ENCODE measurements at regions not wholly inside any gene's neighbourhood (a gene's known extent, or its start where the extent isn't known, plus 50 kb on each side); places are given as distances from the start of the nearest gene placed in this dataset.
"Not testable (repeated sequence)": the region's sequence is repeated elsewhere in the genome, so short reads cannot be mapped to it uniquely, and the experiment has no call there.

DNA sequence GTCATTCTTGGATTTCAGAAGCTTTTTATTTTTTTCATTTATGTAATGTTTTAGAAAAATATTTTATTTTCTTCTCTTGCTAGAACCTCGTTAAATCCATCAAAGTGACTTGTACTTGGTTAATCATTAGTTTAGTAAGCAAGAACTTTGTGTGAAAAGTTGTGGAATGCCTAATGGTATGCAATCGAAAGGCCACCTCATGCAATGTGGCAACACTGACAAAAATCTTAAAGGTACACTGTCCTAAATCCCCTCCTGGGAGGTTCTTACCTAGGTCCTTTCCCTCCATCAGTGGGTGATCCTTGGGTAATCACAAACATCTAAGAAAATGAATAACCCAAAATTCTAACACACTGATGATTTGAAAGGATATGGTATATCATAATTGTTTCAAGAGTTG, 304.2 kb downstream of the DNAH5 start:
- no peak for DNase-seq

DNA sequence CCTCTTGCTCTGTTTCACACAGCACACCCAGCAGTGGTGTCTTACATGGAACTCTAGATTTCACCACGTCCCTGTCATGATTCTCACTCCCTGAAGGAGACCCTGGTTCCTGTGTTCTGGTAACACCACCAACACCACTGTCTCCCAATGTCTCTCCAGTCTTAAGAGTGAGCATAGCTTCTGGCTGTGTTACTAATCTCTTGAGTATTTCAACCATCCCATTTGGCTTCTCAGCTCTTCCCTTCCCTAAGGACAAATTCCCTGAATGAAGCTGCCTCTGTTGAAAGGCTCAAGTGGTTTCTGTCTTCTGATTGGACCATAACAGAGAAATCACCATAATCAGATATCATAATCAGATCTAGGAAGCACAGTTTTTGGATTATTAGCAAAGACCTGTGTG, 311.8 kb downstream of the DNAH5 start:
- no peak for DNase-seq

DNA sequence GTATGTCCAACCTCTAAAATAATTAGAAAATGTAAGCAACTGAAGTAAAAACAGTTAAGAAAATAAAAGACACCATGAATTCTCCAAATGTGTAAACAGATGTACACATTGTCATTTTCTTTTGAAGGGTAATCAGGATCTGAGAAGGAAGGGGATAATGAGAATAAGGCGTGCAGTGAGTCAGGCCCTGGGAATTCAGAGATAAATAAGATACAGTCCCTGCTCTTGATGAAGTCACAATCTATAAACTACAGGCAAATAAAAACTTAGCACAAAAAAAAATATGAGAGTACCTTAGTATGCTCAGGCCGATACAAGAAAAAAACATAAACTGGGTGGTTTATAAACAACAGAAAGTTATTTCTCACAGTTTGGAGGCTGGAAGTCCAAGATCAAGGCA, 315.3 kb downstream of the DNAH5 start:
- DNase-seq, result no peak

DNA sequence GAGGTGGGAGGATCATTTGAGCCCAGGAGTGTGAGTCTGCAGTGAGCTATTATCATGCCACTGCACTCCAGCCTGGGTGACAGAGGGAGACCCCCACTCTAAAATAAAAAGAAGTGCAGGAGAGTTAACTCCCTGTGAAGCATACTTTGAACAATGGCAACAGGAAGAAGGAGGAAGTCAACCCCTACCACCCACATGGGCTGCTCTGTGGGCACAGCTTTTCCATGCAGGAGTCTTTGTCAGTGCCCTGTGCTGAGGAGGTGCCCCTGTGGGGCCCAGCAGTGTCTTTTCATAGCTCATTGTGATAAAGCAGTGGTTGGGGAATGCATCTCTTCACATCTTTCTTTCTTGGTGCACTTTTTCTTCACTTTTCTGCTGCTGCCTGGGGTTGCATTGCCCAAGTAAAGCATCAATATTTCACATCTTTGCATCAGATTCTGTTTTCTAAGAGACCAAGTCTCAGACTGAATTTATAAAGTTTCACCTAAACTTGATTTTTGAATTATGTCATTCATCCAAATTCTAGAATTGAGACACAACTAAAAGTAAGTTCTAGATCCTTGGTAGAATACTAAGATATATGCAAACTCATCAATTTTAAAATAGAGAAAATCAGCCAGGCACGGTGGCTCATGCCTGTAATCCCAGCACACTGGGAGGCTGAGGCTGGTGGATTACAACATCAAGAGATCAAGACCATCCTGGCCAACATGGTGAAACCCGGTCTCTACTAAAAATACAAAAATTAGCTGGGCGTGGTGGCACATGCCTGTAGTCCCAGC, 316.6 kb downstream of the DNAH5 start:
- DNase-seq, result no peak

DNA sequence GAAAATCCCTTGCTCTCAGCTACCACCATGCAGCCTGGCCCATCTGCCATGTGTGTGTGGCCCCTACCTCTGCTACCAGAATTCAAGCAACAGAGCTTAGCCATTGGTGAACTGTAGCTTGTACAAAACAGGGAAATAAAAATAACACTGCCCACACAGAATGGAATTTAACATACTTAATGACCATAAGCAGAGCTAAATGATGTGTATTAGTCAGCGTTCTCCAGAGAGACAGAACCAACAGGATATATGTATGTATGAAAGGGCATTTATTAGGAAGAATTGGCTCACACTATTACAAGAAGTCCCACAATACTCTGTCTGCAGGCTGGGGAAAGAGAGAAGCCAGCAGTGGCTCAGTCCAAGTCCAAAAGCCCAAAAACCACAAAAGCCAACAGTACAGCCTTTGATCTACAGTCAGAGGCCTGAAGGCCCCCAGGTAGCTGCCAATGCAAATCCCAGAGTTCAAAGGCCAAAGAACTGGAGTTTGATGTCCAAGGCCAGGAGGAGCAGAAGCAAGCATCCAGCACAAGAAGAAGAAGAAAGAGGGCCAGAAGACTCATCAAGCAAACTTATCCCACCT, 318.8 kb downstream of the DNAH5 start:
- no peak for DNase-seq

DNA sequence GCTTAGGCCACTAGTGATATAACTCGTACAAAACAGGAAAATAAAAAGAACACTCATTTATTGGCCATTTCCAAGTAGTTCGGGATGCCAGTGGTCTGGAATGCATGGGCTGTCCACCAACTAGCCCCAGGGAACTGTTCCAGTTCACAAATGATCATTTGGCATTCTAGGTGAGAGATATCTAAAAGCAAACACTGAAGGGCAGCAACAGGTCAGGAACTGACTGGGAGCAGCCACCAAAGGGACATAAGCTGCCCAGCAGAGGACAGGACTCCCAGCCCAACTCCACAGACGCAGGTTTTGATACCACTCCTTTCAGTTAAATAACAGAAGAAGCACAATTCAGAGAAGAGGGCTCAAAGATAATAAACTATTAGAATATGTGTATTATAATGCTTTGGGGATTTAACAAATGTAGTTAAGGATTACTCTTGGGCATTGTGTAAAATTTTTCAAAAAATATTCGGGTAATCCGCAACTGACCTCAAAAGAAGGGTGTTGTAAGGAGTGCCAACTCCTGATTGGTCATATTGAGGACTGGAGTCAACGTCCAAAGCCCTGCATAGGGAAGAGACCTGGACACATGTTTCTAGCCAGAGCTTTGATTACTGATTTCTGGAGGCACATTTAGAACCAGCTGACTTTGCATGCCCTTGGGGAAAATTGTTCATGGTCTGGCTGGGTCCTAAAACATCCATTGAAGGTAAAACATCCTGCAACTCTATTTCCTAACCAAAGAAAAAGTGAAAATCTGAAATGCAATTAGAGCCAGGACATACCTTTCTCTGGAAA, 320.0 kb downstream of the DNAH5 start:
- DNase-seq, result no peak

DNA sequence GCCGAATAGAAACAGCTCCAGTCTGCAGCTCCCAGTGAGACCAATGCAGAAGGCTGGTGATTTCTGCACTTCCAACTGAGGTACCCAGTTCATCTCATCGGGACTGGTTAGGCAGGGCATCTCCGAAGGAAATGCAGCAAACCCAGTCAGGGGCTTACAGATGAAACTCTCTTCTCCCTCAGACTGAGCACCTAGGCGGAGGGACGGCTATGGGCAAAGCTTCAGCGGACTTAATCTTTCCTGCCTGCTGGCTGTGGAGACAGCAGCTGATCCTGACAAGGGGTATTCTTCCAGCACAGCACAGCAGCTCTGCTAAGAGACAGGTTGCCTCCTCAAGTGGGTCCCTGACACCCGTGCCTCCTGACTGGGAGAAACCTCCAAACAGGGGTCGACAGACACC, 330.9 kb downstream of the DNAH5 start:
- DNase-seq, result no peak

DNA sequence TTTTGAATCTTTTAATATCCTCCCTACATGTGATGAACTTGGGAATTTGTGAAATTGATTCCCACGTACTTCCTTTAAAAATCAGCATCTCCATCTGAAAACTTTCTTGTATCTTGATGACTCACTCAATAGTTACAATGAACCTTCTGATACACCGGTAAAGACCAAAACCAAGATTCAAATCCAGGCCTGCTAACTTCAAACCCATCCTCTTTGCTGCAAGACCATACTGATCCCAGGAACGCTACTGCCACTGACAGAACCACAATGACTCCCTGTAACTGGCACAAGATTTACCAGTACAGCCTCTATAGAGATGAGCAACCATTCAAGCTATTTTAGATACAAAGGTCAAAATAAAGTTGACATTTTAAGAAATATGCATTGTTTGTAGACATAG, 332.9 kb downstream of the DNAH5 start:
- no peak for DNase-seq

DNA sequence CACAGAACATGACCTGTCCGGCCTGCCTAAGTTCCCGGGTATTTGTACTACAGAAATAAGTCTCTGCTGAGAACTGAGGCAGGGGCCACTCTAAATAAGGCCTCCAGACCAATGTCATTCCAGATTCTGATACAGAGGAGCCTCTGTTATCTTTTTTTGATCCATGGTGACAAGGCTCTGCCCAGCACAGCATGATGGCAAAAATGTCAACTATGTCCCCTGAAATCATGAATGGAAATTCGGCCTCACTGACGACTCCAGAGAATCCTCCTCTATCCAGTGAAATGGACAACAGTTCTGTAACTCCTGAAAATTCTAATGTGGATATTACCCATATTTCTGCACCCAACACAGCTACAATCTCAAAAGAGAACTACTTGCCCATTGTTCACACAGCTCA, 335.0 kb downstream of the DNAH5 start:
- no peak for DNase-seq

DNA sequence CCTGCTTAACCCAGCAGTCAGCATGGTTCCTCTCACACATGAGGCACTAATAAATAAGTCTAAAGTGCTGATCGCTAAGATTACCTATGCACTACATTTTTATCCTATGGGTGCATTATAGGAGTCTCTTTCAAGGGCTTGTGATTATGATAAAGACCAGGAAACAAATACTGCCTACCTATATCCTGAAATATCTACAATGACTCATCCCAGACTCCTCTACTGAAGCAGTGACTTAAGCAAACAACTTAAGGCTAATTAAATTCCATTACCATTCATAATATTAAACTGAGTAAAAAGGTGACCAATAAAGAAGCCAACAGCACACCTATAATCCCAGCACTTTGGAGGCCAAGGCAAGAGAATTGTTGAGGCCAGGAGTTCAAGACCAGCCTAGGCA, 338.4 kb downstream of the DNAH5 start:
- DNase-seq, result no peak

DNA sequence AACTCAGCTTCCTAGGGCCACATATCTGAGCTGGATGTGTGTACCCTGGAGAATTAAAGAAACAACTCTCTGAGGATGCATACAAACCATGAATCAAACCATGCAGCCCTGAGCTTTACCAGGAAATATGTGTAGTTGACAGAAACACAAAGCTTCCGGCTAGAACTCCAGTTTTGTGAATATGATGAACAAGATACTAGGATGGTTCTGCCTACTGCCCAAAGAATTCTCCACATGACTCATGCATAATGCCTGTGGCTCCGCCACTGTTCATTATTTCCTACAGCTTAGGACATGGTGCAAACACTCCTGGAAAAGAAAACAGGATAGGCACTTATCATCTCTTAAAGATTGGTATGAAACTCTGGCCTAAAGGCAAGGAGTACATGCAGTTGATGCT, 343.4 kb downstream of the DNAH5 start:
- no peak for DNase-seq

DNA sequence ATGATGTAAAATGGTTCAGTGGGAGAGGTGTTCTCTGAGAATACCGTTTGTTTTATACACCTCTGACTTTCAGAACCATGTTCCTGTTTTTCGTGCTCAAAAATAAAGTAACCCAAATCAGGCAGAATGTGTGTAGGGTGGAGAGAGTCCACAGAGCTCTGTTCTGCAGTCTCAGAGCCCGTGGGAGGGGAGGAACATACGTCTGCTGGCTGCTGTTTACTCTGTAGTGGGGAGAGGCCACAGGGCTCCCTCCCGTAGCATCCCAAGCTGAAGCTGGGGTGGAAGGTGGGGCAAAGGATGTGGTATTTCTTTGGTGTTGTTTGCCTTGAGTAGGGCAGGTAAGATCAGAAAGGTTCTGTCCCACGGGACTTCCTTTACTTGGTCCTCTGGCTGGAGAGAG, 348.5 kb downstream of the DNAH5 start:
- peak in 2 of 4 experiments; percentile 15 to 20 for DNase-seq

DNA sequence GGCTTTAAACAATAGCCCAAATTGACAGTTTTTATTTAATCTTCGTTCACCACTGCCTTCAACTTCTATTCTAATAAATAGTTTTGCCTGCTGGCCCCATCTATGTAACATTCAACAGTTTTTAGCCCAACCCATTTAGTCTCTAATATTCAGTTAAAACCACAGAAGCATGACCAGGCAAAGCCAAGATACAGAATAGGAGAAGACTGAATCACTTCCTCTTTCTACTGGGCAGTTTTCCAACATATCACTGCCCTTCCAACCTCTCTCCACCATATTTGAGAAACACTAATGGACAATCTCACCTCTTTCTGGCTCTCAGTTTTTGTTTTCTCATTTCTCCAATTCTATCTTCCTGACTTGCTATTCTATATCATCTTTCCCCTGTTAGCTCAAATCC, 352.9 kb downstream of the DNAH5 start:
- DNase-seq, result peak; percentile 39 to 81 (median 62)

DNA sequence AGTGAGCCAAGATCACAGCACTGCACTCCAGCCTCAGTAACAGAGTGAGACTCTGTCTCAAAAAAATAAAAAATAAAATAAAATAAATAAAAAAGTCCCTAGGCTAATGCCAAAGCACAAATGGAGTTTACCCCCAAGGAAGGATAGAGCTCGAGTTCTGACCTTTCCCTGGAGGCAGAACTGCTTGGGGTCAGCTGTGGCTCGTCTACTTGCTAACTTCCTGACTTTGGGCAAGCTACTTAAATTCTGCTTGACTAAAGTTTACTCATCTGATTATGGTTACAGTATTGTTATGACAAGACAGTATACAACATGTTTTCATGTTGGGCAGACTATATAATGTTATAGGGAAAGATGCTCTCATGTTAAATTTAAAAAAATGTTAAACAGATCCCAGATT, 359.2 kb downstream of the DNAH5 start:
- DNase-seq, result no peak

DNA sequence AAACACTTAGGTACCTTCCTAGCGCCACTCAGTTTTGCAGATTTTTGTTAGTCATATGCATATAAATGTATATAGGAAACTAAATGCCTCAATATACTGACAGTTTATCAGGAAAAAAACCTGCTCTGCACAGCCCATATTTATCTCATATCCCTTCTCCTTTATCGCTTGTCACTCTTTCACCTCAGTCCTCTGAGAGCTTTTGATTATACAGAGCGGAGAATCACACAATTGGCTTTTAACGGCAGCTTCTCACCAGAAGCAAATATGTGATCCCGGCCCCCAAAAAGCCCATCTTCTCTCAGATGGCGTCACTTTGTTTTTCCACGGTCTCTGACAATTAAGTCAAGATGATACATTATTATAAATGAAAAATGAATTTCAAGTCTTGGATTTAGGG, 362.6 kb downstream of the DNAH5 start:
- DNase-seq, result no peak

DNA sequence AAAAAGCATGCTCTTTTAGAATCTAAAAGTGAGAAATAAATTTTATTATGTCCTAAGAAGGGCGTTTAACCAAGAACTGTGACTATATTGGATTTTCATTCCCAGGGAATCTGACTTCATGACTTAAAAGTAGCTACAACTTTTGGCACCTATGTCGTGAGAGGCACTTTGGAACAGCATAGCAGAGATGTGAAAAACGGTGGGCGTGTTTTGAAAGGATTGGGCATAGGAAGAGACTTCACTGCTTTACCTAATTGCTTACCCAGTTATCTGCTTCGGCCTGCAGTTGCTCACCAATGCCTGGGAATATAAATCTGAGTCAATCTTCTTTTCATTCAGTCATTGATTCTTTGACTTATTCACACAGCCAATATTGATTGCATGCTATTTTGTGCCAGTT, 363.4 kb downstream of the DNAH5 start:
- DNase-seq, result no peak

DNA sequence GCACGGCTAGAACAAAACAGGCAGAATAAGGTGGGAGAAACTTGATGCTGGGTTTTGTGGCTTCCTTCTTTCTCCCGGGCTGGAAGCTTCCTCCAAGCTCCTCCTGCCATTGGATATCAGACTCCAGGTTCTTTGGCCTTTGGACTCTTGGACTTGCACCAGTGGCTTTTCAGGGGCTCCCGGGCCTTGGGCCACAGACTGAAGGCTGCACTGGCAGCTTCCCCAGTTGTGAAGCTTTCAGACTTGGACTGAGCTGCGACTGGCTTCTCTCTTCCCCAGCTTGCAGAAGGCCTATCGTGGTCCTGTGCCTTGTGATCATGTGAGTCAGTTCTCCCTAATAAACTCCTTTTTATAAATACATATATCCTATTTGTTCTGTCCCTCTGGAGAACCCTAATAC, 364.4 kb downstream of the DNAH5 start:
- DNase-seq, result no peak

DNA sequence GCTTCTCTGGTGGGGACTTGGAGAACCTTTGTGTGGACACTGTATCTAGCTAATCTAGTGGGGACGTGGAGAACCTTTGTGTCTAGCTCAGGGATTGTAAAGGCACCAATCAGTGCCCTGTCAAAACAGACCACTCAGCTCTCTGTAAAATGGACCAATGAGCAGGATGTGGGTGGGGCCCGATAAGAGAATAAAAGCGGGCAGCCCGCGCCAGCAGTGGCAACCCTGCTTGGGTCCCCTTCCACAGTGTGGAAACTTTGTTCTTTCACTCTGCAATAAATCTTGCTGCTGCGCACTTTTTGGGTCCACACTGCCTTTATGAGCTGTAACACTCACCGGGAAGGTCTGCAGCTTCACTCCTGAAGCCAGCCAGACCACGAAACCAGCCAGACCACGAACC, 365.4 kb downstream of the DNAH5 start:
- DNase-seq, result not testable (repeated sequence)

DNA sequence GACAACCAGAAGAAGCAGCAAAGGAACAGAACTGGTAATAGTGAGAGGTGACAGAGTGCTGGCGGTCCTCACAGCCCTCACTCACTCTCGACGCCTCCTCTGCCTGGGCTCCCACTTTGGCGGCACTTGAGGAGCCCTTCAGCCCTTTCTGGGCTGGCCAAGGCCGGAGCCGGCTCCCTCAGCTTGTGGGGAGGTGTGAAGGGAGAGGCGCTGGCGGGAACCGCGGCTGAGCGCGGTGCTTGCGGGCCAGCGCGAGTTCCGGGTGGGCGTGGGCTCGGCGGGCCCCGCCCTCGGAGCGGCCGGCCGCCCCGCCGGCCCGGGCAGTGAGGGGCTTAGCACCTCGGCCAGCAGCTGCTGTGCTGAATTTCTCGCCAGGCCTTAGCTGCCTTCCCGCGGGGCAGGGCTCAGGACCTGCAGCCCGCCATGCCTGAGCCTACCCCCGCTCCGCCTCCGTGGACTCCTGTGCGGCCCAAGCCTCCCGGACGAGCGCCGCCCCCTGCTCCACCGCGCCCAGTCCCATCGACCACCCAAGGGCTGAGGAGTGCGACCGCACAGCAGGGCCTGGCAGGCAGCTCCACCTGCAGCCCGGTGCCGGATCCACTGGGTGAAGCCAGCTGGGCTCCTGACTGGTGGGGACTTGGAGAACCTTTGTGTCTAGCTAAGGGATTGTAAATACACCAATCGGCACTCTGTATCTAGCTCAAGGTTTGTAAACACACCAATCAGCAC, 366.0 kb downstream of the DNAH5 start:
- not testable (repeated sequence) for DNase-seq

DNA sequence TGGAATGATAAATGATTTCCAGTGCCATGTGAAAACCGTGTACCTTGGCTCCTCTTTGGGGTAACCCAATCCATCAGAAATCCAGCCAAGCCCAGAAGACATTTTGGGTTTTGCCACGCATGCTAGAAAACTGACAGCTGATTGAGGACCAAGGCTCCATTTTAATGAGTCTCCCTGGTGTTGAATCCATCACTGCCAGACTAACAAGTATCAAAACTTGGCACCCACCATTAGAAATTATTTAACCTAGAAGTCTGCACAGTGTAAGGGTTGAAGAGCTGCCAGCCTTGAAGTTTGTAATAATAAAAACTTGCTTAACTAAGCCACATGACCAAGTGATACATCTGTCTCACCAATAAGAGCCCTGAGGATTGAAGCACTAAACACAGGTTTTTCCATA, 369.9 kb downstream of the DNAH5 start:
- DNase-seq, result no peak

DNA sequence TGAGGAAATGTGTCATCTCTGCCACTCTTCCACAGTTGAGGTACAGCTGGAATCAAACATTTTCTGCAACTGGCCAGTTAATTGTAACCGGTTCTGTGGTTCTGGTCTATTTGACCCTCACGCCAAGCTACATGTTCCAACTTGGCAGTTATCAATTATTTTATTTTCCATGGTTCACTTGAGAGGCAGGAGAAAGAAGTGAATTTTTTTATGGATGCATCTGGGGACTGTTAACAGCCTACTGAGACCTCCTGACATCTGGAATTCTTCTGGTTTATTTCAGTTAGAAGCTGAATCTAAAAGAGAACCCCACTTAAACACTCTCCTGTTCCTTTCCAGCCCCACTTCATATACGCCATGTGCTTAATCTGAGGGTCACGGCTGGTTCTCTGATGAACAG, 372.3 kb downstream of the DNAH5 start:
- DNase-seq, result no peak

DNA sequence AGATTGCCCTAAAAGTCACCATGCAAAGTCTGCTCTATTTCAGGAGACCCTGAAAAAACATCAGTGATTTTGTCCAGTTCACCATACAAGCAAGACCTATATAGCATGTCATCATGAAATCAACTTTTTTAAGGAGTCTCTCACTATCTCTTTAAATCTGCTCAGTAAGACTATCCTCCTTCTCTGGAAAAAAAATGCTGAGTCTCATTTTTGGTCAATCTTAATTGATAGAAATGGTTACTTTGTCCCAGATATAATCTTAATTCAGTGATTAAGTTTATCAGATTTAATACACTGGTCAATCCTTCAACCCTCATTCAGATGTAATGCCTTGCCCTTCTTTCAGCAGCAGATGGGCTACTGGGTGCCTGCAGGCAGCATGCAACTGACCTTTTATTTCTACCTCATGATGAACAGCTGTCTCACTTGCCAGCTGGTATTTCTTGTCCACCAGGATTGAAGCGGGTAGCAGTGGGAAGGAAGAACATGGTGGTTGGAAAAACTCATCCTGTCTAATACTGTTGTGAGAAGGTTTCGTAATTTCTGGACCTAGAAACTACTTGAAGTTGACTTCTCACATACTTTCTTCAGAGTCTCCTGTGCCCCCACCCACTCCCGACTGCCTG, 375.3 kb downstream of the DNAH5 start:
- DNase-seq, result no peak

DNA sequence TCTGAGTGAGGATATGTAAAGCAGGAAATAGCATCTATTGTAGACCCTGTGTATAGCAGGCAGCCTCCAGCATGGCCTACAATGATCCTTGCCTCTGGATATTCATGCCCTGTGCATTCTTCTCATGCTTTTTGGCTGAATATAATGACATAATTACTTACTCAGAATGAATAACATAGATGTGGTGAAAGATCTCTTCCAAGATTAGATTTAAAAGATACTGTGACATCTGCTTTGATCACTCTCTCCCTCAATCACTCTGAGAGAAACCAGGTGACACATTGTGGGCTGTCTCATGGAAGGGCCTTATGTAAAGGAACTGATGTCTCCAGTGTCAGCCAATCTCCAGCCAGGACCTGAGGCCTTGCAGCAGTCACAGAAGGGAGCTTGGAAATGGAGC, 376.7 kb downstream of the DNAH5 start:
- no peak for DNase-seq

Measured in suppressor macrophage (primary cell).